Kidney (tissue), 13 donors: ENCODE measurements at regions not wholly inside any gene's neighbourhood (a gene's known extent, or its start where the extent isn't known, plus 50 kb on each side); places are given as distances from the start of the nearest gene placed in this dataset.

Experiments
- DNase-seq, 5 donors: peaks; one replicate each; pipeline ENCODE4 v3.0.0-alpha.2; 2013 to 2020
- FAIRE-seq: peaks from 2 replicates; lab custom pipeline; 2012; peaks lifted over from hg19 to GRCh38; lab: Jason Lieb, UNC
- H3K27ac ChIP-seq, 2 donors: one replicate each; pipeline ENCODE4 v1.7.0; 2013; ENCODE audit warnings: low read depth in 2 of 2, low read length in 2 of 2, inconsistent platforms in 1 of 2
- H3K27me3 ChIP-seq: one replicate; pipeline ENCODE4 v1.7.1; 2013; ENCODE audit warnings: low read length, inconsistent platforms; ENCODE audit not compliant: control insufficient read depth, insufficient read depth
- H3K36me3 ChIP-seq, 3 donors: one replicate each; pipeline versions ENCODE4 v1.7.0 to v1.7.1; 2013; ENCODE audit warnings: low read length in 3 of 3, control low read depth in 1 of 3, inconsistent platforms in 1 of 3; ENCODE audit not compliant: insufficient read depth in 3 of 3, control insufficient read depth in 2 of 3
- H3K4me1 ChIP-seq, 3 donors: one replicate each; pipeline versions ENCODE4 v1.7.0 to v1.7.1; 2013; ENCODE audit warnings: low read length in 3 of 3, inconsistent platforms in 1 of 3, low read depth in 1 of 3; ENCODE audit not compliant: control insufficient read depth in 2 of 3, insufficient read depth in 2 of 3
- H3K4me3 ChIP-seq, 3 donors: one replicate each; pipeline versions ENCODE4 v1.7.0 to v1.8.1; 2013; ENCODE audit warnings: low read length in 3 of 3, control low read depth in 1 of 3, inconsistent platforms in 1 of 3
- H3K9ac ChIP-seq, 3 donors: one replicate each; pipeline versions ENCODE4 v1.7.0 to v1.7.1; 2013; ENCODE audit warnings: low read length in 3 of 3, control low read depth in 1 of 3, inconsistent platforms in 1 of 3
- H3K9me3 ChIP-seq, 3 donors: one replicate each; pipeline versions ENCODE4 v1.7.0 to v1.7.1; 2013; ENCODE audit warnings: low read length in 3 of 3, control low read depth in 1 of 3, inconsistent platforms in 1 of 3; ENCODE audit not compliant: control insufficient read depth in 2 of 3, insufficient read depth in 1 of 3
- intact Hi-C: fragments of 100-400 bp; cut with DNase I; formaldehyde crosslinking; loops from one replicate; pipeline ENCODE4 v1.11.1; 2022
- TF ChIP-seq, protein P1 (sequence below): IDR thresholded peaks from 3 replicates; pipeline ENCODE4 v1.5.1; 2012; ENCODE audit warnings: mild to moderate bottlenecking, moderate library complexity, borderline replicate concordance; ENCODE audit not compliant: insufficient read depth; ENCODE audit errors: extremely low read depth
- donor health status: control.
- donor health status: control.
- donor health status: control.
- donor health status: control.
- donor health status: control.
- donor health status: DM: yes; HTN: yes; CAD: no.
- donor health status: Normal renal cell carcinoma (clear cell type).

DNA sequence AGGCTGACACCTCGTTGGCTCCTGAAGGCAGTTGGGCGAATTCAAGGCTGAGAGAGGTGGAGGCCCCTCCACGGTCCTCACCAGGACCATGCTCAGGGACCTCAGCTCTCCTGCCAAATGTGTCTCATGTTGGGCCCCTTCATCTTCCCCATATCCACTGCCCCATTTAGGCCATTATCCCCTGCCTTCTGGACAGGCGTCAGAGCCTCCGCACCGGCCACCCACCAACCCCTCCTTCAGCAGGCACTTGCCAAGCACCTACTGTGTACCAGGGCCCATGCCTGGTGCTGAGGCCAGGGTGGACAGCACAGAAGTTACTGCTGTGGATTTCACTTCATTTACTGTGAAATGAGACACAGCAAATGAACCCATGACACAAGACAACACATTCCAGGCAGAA, 325.8 kb downstream of the MATN1 start:
- TF ChIP-seq, protein P1, sequence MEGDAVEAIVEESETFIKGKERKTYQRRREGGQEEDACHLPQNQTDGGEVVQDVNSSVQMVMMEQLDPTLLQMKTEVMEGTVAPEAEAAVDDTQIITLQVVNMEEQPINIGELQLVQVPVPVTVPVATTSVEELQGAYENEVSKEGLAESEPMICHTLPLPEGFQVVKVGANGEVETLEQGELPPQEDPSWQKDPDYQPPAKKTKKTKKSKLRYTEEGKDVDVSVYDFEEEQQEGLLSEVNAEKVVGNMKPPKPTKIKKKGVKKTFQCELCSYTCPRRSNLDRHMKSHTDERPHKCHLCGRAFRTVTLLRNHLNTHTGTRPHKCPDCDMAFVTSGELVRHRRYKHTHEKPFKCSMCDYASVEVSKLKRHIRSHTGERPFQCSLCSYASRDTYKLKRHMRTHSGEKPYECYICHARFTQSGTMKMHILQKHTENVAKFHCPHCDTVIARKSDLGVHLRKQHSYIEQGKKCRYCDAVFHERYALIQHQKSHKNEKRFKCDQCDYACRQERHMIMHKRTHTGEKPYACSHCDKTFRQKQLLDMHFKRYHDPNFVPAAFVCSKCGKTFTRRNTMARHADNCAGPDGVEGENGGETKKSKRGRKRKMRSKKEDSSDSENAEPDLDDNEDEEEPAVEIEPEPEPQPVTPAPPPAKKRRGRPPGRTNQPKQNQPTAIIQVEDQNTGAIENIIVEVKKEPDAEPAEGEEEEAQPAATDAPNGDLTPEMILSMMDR: no peak

DNA sequence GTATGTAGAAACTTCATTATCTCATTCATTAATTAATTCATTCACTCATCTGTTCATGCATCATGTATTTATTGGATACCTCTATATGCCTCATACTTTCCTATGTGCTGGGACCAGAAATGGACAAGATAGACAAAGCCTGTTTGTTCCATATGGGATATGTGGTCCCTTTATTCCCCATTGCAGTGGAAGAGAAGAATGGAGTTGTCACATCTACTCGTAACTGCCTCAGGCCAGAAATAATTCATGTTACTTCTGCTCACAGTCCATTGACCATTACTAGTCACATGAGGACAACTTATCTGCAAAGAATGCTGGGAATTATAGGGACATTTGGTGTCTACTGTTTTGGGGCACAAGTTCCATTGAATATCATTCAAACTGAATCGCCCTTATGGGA, 327.8 kb downstream of the MATN1 start:
- H3K27ac ChIP-seq: no peak overlapping the region
- H3K27me3 ChIP-seq: no peaks in the 10 kb centered on the region
- H3K4me1 ChIP-seq: no peaks in the 10 kb centered on the region
- FAIRE-seq (no peak), DNase-seq (no peak)
- intact Hi-C loops: no loop called here
- H3K9me3 ChIP-seq: no peaks in the 10 kb centered on the region
- no peaks in the 10 kb centered on the region for H3K36me3 ChIP-seq
- no peak overlapping the region for H3K9ac ChIP-seq
- H3K4me3 ChIP-seq: no peak overlapping the region
- TF ChIP-seq, protein P1: no peak

More for the DNA sequence above, 325.8 kb downstream of the MATN1 start:
- DNase-seq (peak in 1 of 5 donors; percentile 20), FAIRE-seq (no peak)
- Histone ChIP-seq H3K9ac (no peak overlapping the region), H3K36me3 (no peaks in the 10 kb centered on the region), H3K4me3 (no peak overlapping the region), H3K27me3 (no peaks in the 10 kb centered on the region), H3K4me1 (no peaks in the 10 kb centered on the region), H3K9me3 (no peaks in the 10 kb centered on the region), H3K27ac (no peak overlapping the region)
- intact Hi-C loops: no loop called here

DNA sequence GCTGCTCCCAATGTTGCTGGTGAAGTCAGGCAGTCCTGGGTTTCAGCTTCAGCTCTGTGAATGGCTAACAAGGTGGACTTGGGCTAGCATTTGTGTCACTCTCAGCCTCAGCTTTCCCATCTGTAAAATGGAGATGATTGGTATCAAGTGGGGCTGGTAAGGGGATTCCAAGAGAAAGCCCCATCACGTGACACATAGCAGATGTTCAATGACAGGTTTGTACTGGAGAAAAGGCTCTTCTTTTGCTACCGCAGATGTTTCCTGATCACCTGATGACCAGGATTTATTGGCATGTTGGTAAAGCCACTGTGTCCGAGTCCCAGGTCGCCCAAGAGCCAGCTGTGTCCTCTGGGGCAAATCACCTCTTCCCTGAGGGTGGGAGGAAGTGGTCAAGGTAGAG, 335.0 kb downstream of the MATN1 start:
- peak in 1 of 5 donors; percentile 2 for DNase-seq

More for the DNA sequence above, 335.0 kb downstream of the MATN1 start:
- TF ChIP-seq, protein P1: no peak
- Histone ChIP-seq H3K27me3 (no peaks in the 10 kb centered on the region), H3K27ac (no peak overlapping the region), H3K4me1 (no peaks in the 10 kb centered on the region), H3K4me3 (no peak overlapping the region), H3K9me3 (no peaks in the 10 kb centered on the region), H3K9ac (no peak overlapping the region), H3K36me3 (no peaks in the 10 kb centered on the region)
- FAIRE-seq: no peak
- intact Hi-C loops: no loop called here
